Esophagus (tissue), 2 donors: ENCODE measurements at regions not wholly inside any gene's neighbourhood (a gene's known extent, or its start where the extent isn't known, plus 50 kb on each side); places are given as distances from the start of the nearest gene placed in this dataset.
"Not testable (repeated sequence)": the region's sequence is repeated elsewhere in the genome, so short reads cannot be mapped to it uniquely, and the experiment has no call there.

Experiments used
- H3K27ac ChIP-seq, 2 donors: one replicate each; pipeline ENCODE4 v1.5.1; 2013; ENCODE audit warnings: low read depth in 2 of 2, mild to moderate bottlenecking in 2 of 2, inconsistent platforms in 1 of 2, low read length in 1 of 2, moderate library complexity in 1 of 2
- H3K27me3 ChIP-seq, 2 donors: one replicate each; pipeline ENCODE4 v1.6.1; 2013; ENCODE audit warnings: low read length in 2 of 2, control low read depth in 1 of 2, mild to moderate bottlenecking in 1 of 2; ENCODE audit not compliant: insufficient read depth in 2 of 2, control insufficient read depth in 1 of 2
- H3K36me3 ChIP-seq, 2 donors: one replicate each; pipeline ENCODE4 v1.6.1; 2013; ENCODE audit warnings: low read length in 1 of 2; ENCODE audit not compliant: control insufficient read depth in 2 of 2, insufficient read depth in 2 of 2
- H3K4me1 ChIP-seq, 2 donors: one replicate each; pipeline ENCODE4 v1.6.1; 2013; ENCODE audit warnings: low read length in 1 of 2; ENCODE audit not compliant: control insufficient read depth in 2 of 2, insufficient read depth in 2 of 2
- H3K4me3 ChIP-seq, 2 donors: one replicate each; pipeline ENCODE4 v1.5.1; 2013; ENCODE audit warnings: low read length in 2 of 2, mild to moderate bottlenecking in 2 of 2, low read depth in 1 of 2, moderate library complexity in 1 of 2
- H3K9me3 ChIP-seq, 2 donors: one replicate each; pipeline ENCODE4 v1.6.1; 2013; ENCODE audit warnings: mild to moderate bottlenecking in 2 of 2, low read depth in 1 of 2, low read length in 1 of 2, moderate library complexity in 1 of 2; ENCODE audit not compliant: control insufficient read depth in 2 of 2, insufficient read depth in 1 of 2
- WGBS, 2 donors: extraction: QIAGEN DNeasy Blood & Tissue Kit; methylation state at CpG; one replicate each; pipeline ENCODE4 v1.1.7; 2013; 5-methylcytosine and 5-hydroxymethylcytosine counted together
- donor health status: healthy with polysubstance abuse.
- donor health status: Bipolar disorder and iron deficiency.

DNA sequence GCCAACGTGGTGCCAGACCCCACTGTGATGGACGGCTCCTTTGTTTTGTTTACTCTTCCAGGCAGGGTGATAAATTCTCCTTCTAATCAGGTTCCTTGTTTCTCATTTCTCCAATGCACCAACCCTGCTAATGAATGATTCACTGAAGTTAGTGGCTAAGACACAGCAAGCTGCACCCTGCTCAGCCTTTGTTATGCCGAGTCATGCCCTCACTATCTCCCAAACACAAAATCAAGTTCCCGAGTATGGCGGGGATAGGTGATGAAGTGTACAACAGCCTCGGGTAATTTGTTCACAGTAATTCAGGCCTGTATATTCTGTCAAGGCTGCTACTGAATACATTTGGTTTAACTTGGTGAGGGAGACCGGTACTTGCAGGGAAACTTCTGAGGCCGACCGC, 83.8 kb upstream of the HS3ST4 start:
- no peaks in the 10 kb centered on the region for H3K4me1 ChIP-seq
- WGBS, 2 donors = 56 to 57% methylated on average over 9 of the region's 9 CpGs
- H3K9me3 ChIP-seq = no peaks in the 10 kb centered on the region
- H3K36me3 ChIP-seq = no peaks in the 10 kb centered on the region
- no peak overlapping the region for H3K27ac ChIP-seq
- H3K27me3 ChIP-seq = no peaks in the 10 kb centered on the region
- no peak overlapping the region for H3K4me3 ChIP-seq

GRCh38 chr16:25606069-25606468, 85.7 kb upstream of the HS3ST4 start:
- 52 to 58% methylated on average over 6 of the region's 6 CpGs for WGBS, 2 donors
- H3K27ac ChIP-seq = no peak overlapping the region
- no peaks in the 10 kb centered on the region for H3K4me1 ChIP-seq
- H3K4me3 ChIP-seq = no peak overlapping the region
- H3K9me3 ChIP-seq = no peaks in the 10 kb centered on the region
- H3K27me3 ChIP-seq = no peaks in the 10 kb centered on the region
- H3K36me3 ChIP-seq = no peaks in the 10 kb centered on the region

GRCh38 chr16:25605381-25605780, 86.4 kb upstream of the HS3ST4 start:
- 22 to 26% methylated on average over 2 of the region's 2 CpGs for WGBS, 2 donors
- Histone ChIP-seq H3K4me1 (no peaks in the 10 kb centered on the region), H3K9me3 (no peaks in the 10 kb centered on the region), H3K4me3 (no peak overlapping the region), H3K27me3 (no peaks in the 10 kb centered on the region), H3K27ac (no peak overlapping the region), H3K36me3 (no peaks in the 10 kb centered on the region)

GRCh38 chr16:25601306-25601705, 90.5 kb upstream of the HS3ST4 start:
- not testable (repeated sequence) for H3K27ac ChIP-seq, H3K4me3 ChIP-seq, H3K27me3 ChIP-seq, H3K4me1 ChIP-seq, H3K9me3 ChIP-seq, H3K36me3 ChIP-seq
- WGBS, 2 donors = 61 to 74% methylated on average over 1 of the region's 2 CpGs

DNA sequence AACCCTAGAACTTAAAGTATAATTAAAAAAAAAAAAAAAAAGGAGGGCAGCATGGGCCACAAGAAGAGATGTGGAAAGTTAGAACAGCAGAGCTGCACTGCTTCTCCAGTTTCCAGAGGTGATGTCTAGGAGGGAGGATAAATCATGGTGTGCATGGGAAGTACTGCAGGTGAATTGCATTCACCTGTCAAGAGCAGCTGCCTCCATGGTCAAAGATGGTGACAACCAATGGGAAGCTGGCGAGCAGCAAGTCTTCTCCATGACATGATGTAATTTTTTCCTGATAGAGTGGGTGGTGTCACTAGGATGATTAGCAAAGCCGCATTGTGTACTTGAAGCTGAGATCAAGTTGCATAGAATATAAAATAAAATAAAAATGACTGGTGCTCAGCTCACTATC, 95.6 kb upstream of the HS3ST4 start:
- no peaks in the 10 kb centered on the region for H3K27me3 ChIP-seq
- no peak overlapping the region for H3K4me3 ChIP-seq
- no peaks in the 10 kb centered on the region for H3K9me3 ChIP-seq
- WGBS, 2 donors = 79 to 88% methylated on average over 2 of the region's 2 CpGs
- no peaks in the 10 kb centered on the region for H3K36me3 ChIP-seq
- no peaks in the 10 kb centered on the region for H3K4me1 ChIP-seq
- no peak overlapping the region for H3K27ac ChIP-seq

DNA sequence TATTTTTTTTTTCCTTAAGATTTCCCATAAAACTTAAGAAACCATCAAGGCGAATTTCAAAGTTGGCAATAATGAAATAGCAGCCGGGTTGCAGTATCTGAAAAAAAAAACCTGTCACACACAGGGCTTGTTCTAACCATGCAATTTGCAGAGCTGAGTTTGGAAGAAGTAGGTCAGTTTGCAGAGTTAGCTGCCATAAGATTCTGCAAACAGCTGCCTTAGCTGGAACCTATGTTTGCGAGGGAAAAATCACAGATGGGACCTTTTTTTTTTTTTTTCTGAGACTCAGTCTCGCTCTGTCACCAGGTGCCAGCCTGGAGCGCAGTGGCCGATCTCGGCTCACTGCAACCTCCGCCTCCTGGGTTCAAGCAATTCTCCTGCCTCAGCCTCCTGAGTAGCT, 98.5 kb upstream of the HS3ST4 start:
- H3K27ac ChIP-seq = no peak overlapping the region
- H3K9me3 ChIP-seq = no peaks in the 10 kb centered on the region
- WGBS, 2 donors = 63 to 76% methylated on average over 8 of the region's 8 CpGs
- no peak overlapping the region for H3K4me3 ChIP-seq
- no peaks in the 10 kb centered on the region for H3K4me1 ChIP-seq
- no peaks in the 10 kb centered on the region for H3K27me3 ChIP-seq
- no peaks in the 10 kb centered on the region for H3K36me3 ChIP-seq

DNA sequence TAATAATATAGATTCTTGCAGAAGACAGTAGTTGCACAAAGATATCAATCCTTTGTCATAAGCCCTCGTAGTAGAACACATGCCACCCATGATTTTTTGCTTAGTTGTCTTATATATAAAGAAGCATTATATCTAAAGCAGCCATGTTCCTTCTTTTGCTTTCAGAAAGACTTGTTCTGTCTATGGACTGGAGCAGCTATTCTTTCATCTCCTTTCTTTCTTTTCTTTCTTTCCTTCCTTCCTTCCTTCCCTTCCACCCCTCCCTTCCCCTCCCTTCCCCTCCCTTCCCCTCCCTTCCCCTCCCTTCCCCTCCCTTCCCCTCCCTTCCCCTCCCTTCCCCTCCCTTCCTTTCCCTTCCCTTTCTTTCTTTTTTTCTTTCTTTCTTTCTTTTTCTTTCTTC, 104.0 kb upstream of the HS3ST4 start:
- no peaks in the 10 kb centered on the region for H3K36me3 ChIP-seq
- H3K4me3 ChIP-seq = no peak overlapping the region
- H3K27ac ChIP-seq = no peak overlapping the region
- H3K4me1 ChIP-seq = no peaks in the 10 kb centered on the region
- no peaks in the 10 kb centered on the region for H3K27me3 ChIP-seq
- H3K9me3 ChIP-seq = no peaks in the 10 kb centered on the region
- 40 to 49% methylated on average over 1 of the region's 1 CpG for WGBS, 2 donors

DNA sequence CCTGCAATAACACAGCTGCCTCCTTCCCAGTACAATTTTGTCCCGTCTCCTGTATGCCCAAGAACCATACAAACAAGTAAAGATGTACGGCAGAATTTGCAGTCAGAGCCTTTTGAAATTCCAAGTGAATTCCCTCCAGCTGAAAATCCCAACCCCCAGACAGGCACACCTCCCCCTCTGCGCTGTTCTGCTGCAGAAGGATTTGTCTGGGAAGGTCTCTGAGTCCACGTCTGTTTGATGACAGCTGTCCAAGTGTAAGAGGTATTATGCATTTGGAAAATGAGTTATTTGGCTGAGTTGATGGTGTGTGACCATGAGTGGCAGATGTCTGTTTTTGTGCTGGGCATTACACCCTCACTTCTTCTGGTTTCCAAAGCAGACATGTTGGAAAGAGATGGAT, 104.9 kb upstream of the HS3ST4 start:
- Histone ChIP-seq H3K9me3 (no peaks in the 10 kb centered on the region), H3K4me3 (no peak overlapping the region), H3K27me3 (no peaks in the 10 kb centered on the region), H3K36me3 (no peaks in the 10 kb centered on the region), H3K27ac (no peak overlapping the region), H3K4me1 (no peaks in the 10 kb centered on the region)
- 52 to 62% methylated on average over 4 of the region's 4 CpGs for WGBS, 2 donors

DNA sequence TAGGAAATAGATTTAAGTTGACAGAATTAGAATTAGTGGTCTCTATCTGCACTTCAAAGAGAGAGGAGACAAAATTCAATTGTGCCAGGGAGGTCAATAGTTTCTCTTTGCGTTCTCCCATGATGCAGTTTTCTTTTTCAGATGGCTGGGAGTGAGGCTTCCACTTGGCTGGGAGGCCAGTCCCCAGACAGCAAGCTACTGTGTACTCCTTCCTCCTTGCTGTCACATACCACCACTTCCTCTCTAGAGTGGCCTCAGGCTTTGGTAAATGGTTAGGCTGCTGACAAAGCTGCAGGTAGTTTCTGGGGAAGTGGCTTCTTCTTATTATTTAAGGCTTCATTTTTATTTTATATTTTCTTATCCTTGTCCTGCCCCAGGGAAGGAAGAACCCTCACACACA, 106.2 kb upstream of the HS3ST4 start:
- Histone ChIP-seq H3K9me3 (no peaks in the 10 kb centered on the region), H3K4me1 (no peaks in the 10 kb centered on the region), H3K27me3 (no peaks in the 10 kb centered on the region)

GRCh38 chr16:25580041-25580440, 111.7 kb upstream of the HS3ST4 start:
- Histone ChIP-seq H3K4me3 (no peak overlapping the region), H3K27me3 (no peaks in the 10 kb centered on the region), H3K27ac (no peak overlapping the region), H3K9me3 (no peaks in the 10 kb centered on the region), H3K4me1 (no peaks in the 10 kb centered on the region), H3K36me3 (no peaks in the 10 kb centered on the region)
- 87 to 91% methylated on average over 14 of the region's 14 CpGs for WGBS, 2 donors

More for the DNA sequence above, 106.2 kb upstream of the HS3ST4 start:
- WGBS, 2 donors = 83 to 89% methylated on average over 1 of the region's 1 CpG
- no peak overlapping the region for H3K4me3 ChIP-seq
- no peak overlapping the region for H3K27ac ChIP-seq
- H3K36me3 ChIP-seq = no peaks in the 10 kb centered on the region
